Esophagus squamous epithelium (tissue), 5 donors: ENCODE measurements at regions not wholly inside any gene's neighbourhood (a gene's known extent, or its start where the extent isn't known, plus 50 kb on each side); places are given as distances from the start of the nearest gene placed in this dataset.

Experiments used
- DNase-seq: peaks from one replicate; lab custom pipeline; 2025; lab: John Stamatoyannopoulos, UW
- H3K27ac ChIP-seq, 4 donors: fragments of 200-600 bp; sonication (generic); one replicate each; pipeline ENCODE4 v1.5.1; 2016 to 2019; ENCODE audit warnings: mild to moderate bottlenecking in 1 of 4
- H3K27me3 ChIP-seq, 4 donors: fragments of 200-600 bp; sonication (generic); 1 replicate in 3 of 4; 2 replicates in 1 of 4; pipeline versions ENCODE4 v1.5.1 to v1.6.0; 2017 to 2021; ENCODE audit warnings: antibody characterized with exemption in 1 of 4
- H3K36me3 ChIP-seq, 3 donors: fragments of 200-600 bp; sonication (generic); one replicate each; pipeline ENCODE4 v1.5.1; 2016 to 2019
- H3K4me1 ChIP-seq, 3 donors: fragments of 200-600 bp; sonication (generic); one replicate each; pipeline ENCODE4 v1.5.1; 2017 to 2019
- H3K4me3 ChIP-seq, 4 donors: fragments of 200-600 bp; sonication (generic); 1 replicate in 3 of 4; 2 replicates in 1 of 4; pipeline ENCODE4 v1.5.1; 2016 to 2019; ENCODE audit warnings: mild to moderate bottlenecking in 2 of 4, moderate library complexity in 1 of 4
- H3K9me3 ChIP-seq, 3 donors: fragments of 200-600 bp; sonication (generic); one replicate each; pipeline ENCODE4 v1.5.1; 2016 to 2019
- CTCF ChIP-seq, 6 experiments: fragments of 450-650 bp in 4 of 6; fragments of 200-600 bp in 2 of 6; sonication (generic) in 2 of 6; IDR thresholded peaks; one replicate each; pipeline ENCODE4 v1.5.1; 2016 to 2019; ENCODE audit warnings: antibody characterized with exemption in 6 of 6, mild to moderate bottlenecking in 4 of 6, moderate library complexity in 4 of 6
- POLR2A ChIP-seq, 4 donors: fragments of 450-650 bp; IDR thresholded peaks; one replicate each; pipeline ENCODE4 v1.6.1; 2017; ENCODE audit warnings: antibody characterized with exemption in 4 of 4, mild to moderate bottlenecking in 4 of 4, moderate library complexity in 3 of 4
- WGBS, 2 donors: methylation state at CpG; one replicate each; pipeline ENCODE4 v1.1.5; 2018; 5-methylcytosine and 5-hydroxymethylcytosine counted together
- intact Hi-C: fragments of 100-400 bp; cut with DNase I; formaldehyde crosslinking; loops from one replicate; pipeline ENCODE4 v1.15.0; 2022
- donor health status: DM: yes; HTN: yes; CAD: no.

- no peak for DNase-seq
- Histone ChIP-seq H3K36me3 (no peaks in the 10 kb centered on the region), H3K4me1 (no peaks in the 10 kb centered on the region), H3K27me3 (no peaks in the 10 kb centered on the region), H3K9me3 (no peaks in the 10 kb centered on the region), H3K4me3 (no peak overlapping the region), H3K27ac (no peak overlapping the region)
- WGBS, 2 donors = 74 to 80% methylated on average over 1 of the region's 1 CpG
- intact Hi-C loops = no loop called here
- no peak for TF ChIP-seq POLR2A (IDR thresholded peaks at IDR 0.05)
- no peak for TF ChIP-seq CTCF (IDR thresholded peaks at IDR 0.05)
Observed at GRCh38 chr11:90310210-90310609, 87.4 kb upstream of the CHORDC1 start.

DNA sequence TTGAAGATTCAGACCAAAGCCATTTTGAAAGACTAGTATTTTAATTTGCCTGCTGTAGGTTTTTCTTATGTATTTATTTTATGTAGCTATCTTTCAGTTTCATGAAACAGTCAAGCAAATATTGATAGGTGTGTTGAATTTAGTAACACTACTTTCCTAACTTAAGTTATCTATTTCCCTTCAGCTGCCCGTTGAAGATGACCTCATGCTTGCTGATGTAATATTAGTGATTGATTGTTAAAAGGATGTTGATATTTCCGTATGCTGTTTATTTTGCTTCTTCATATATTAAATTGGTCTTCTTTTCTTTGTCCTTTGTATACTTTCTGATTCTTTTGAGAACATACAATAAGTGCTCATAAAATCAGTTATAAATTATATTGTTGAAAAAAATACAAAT lies 86.8 kb upstream of the CHORDC1 start:
- no peak overlapping the region for H3K4me3 ChIP-seq
- H3K4me1 ChIP-seq = no peaks in the 10 kb centered on the region
- WGBS, 2 donors = 12 to 13% methylated on average over 2 of the region's 2 CpGs
- no peaks in the 10 kb centered on the region for H3K9me3 ChIP-seq
- DNase-seq = no peak
- H3K27ac ChIP-seq = no peak overlapping the region
- intact Hi-C loops = no loop called here
- TF ChIP-seq POLR2A (IDR thresholded peaks at IDR 0.05) (no peak), CTCF (IDR thresholded peaks at IDR 0.05) (no peak)
- no peaks in the 10 kb centered on the region for H3K36me3 ChIP-seq
- H3K27me3 ChIP-seq = no peaks in the 10 kb centered on the region

GRCh38 chr11:90294526-90294925 lies 71.7 kb upstream of the CHORDC1 start:
- Histone ChIP-seq H3K27ac (no peak overlapping the region), H3K9me3 (no peaks in the 10 kb centered on the region), H3K4me1 (no peaks in the 10 kb centered on the region), H3K36me3 (no peaks in the 10 kb centered on the region), H3K4me3 (no peak overlapping the region), H3K27me3 (no peaks in the 10 kb centered on the region)
- TF ChIP-seq CTCF (IDR thresholded peaks at IDR 0.05) (no peak), POLR2A (IDR thresholded peaks at IDR 0.05) (no peak)
- no peak for DNase-seq
- intact Hi-C loops = no loop called here
- 74 to 87% methylated on average over 3 of the region's 3 CpGs for WGBS, 2 donors

DNA sequence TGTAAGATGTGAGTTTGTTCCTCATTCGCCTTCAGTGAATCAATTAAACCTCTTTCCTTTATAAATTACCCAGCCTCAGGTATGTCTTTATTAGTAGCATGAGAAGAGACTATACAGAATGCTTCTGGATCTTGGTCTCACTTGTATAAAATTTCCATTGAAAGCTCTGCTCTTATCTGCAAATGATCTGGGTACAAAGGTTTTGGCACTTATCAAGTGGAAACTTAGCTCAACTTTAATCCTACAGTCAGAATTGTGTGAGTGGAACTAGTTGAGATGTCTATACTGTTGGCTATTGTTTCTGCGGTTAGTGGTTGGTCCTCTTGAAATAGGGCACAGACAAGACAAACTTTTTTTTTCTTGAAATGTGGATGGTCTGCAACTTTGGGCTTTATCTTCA lies 71.2 kb upstream of the CHORDC1 start:
- no peak overlapping the region for H3K4me3 ChIP-seq
- TF ChIP-seq CTCF (IDR thresholded peaks at IDR 0.05) = no peak
- TF ChIP-seq POLR2A (IDR thresholded peaks at IDR 0.05) = no peak
- no peak for DNase-seq
- WGBS, 2 donors = 73 to 82% methylated on average over 2 of the region's 2 CpGs
- H3K27me3 ChIP-seq = no peaks in the 10 kb centered on the region
- H3K9me3 ChIP-seq = no peaks in the 10 kb centered on the region
- intact Hi-C loops = no loop called here
- no peaks in the 10 kb centered on the region for H3K36me3 ChIP-seq
- no peak overlapping the region for H3K27ac ChIP-seq
- H3K4me1 ChIP-seq = no peaks in the 10 kb centered on the region

DNA sequence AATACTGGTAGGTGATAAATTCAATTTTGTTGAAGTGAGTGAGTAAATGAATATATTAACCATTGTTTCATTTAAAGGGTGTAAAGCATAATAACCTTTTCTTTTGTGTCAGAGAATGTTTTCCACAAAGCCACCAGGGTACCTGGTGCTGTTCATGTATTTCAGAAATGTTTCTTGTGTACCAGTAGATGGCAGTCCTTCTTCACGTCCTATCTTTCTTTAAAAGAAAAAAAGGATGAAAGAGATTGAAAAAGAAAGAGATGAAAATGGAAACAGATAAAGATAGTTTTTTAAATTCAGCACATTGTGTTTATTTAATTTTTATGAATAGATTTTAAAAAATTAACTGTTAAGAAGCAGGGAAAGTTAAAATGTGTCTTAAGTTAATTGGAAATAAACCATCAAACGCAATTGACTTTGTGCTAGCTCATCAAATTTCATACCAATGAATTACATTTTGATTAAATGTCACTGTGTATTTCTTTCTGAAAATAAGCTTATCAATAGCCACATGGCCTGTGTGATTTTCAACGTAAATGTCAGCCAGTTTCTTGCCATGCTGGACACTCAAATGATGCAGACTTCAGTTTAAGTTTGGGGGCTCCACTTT lies 65.5 kb upstream of the CHORDC1 start:
- Histone ChIP-seq H3K27ac (no peak overlapping the region), H3K4me1 (no peaks in the 10 kb centered on the region), H3K4me3 (no peak overlapping the region), H3K36me3 (no peaks in the 10 kb centered on the region), H3K9me3 (no peaks in the 10 kb centered on the region), H3K27me3 (no peaks in the 10 kb centered on the region)
- TF ChIP-seq CTCF (IDR thresholded peaks at IDR 0.05) = peak; percentile 12 to 61 (median 27)
- no peak for TF ChIP-seq POLR2A (IDR thresholded peaks at IDR 0.05)
- DNase-seq = no peak
- 40 to 48% methylated on average over 3 of the region's 3 CpGs for whole genome bisulfite sequencing, 2 donors
- intact Hi-C loops = no loop called here
